ENCODE measurements at regions not wholly inside any gene's neighbourhood (a gene's known extent, or its start where the extent isn't known, plus 50 kb on each side); places are given as distances from the start of the nearest gene placed in this dataset.

DNA sequence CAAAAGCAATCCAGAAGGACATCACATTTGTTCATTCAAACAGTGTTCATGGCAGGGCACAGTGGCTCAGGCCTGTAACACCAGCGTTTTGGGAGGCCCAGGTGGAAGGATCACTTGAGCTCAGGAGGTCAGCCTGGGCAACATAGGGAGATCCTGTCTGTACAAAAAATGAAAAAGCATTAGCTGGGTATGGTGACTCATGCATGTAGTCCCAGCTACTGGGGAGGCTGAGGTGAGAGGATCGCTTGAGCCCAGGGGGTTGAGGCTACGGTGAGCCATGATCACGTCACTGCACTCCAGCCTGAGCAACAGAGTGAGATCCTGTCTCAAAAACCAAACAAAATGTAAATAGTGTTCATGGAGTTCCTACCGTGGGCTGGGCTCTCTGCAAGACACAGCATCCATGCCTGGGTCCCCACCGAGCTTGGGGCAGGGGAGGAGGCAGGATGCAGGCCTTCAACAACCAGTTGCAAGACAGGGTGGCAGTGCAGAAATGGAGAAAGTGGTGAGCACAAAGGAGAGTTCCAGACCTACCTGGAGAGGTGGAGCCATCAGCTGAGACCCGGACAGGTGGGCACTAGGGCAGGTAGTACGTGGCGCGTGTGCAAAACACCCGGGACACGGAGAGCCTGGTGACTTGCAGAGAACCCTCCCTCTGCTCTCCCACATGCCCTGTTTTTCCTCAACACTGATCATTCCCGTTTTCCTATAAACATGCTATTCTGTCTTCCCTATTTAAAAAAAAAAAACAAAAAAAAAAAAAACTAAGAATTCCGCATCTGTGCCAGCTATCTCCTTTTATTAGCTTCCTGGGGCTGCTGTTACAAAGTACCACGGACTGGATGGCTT is 138.9 kb downstream of the TOMM20 start:
- DNase-seq (ENCODE audit: low read depth) = no peak

DNA sequence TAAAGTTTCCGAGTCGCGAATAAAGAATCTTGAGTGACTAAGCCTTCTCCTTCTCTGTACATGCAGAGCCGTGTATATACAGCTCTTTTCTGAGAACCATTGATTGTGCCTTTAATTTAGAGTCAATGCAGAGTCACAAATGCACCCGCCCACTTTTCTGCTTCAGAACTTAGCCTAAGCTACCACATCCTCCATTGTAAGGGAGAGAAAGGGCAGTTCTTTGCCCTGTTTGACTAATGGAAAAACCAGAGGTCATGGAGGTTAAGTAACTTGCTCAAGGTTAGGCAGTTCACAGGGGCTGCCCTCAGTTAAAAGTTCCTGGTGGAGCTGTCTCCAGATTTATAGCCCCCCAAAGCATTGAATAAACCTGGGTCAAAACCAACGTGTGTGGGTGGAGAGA is 139.6 kb downstream of the TOMM20 start:
- no peak for DNase-seq (ENCODE audit: low read depth)

- DNase-seq (ENCODE audit: low read depth) = no peak
Observed at GRCh38 chr1:234988536-234988935, 140.1 kb downstream of the TOMM20 start.

GRCh38 chr1:234988155-234988517 is 140.5 kb downstream of the TOMM20 start:
- no peak for DNase-seq (ENCODE audit: low read depth)

- no peak for DNase-seq (ENCODE audit: low read depth)
Observed at GRCh38 chr1:234987415-234988154, 141.1 kb downstream of the TOMM20 start.

- no peak for DNase-seq (ENCODE audit: low read depth)
Observed at GRCh38 chr1:234986750-234987414, 141.8 kb downstream of the TOMM20 start.

- no peak for DNase-seq (ENCODE audit: low read depth)
Observed at GRCh38 chr1:234985516-234986294, 142.9 kb downstream of the TOMM20 start.

- no peak for DNase-seq (ENCODE audit: low read depth)
Observed at GRCh38 chr1:234985007-234985370, 143.6 kb downstream of the TOMM20 start.

DNA sequence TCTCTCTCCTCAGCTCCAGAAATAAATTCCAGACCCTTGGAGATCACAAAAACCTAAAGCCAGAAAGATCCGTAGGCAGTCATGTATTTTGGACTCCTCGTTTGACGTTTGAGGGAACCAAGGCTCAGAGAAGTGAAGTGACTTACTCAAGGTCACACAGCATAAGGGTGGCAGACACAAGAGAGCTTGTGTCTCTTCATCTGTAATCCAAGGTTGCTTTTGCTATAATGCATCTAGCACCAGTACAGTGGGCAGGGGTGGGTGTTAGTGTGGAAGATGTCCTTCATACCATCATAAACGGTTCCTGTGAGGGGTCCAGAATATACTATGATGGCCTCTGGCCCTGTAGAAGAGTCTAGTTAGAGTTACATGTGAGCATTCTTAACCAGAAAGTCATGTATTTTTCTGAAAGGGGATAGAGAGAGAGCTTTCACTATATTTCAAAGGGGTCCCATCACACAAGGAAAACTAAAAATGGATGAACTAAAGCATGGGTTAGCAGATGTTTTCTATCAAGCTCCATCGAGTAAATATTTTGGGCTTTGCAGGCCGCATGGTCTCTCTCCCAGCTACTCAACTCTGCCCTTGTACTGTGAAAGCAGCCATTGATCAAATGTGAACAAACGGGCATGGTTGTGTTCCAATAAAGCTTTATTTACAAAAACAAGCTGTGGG is 144.9 kb downstream of the TOMM20 start:
- DNase-seq (ENCODE audit: low read depth) = no peak

- DNase-seq (ENCODE audit: low read depth) = no peak
Observed at GRCh38 chr1:234981758-234982157, 146.9 kb downstream of the TOMM20 start.

- peak; percentile 39 for DNase-seq (ENCODE audit: low read depth)
Observed at GRCh38 chr1:234980645-234981396, 147.8 kb downstream of the TOMM20 start.

DNA sequence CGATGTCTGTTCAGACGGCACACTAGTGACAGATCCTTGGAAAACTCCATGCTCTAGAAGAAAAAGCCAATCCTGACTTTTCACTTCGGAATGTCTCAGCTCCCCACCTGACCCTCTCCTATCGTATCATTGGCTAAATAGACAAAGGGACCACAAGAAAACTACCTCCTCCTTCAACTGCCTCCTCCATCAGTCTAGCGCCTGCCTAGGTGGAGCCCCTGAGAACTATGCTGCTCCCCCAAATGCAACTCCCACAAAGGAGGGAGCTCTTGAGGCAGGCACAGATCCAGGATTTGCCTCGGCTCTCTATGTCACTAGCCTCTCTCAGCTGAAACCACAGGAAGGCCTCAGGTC is 148.4 kb downstream of the TOMM20 start:
- no peak for DNase-seq (ENCODE audit: low read depth)

DNA sequence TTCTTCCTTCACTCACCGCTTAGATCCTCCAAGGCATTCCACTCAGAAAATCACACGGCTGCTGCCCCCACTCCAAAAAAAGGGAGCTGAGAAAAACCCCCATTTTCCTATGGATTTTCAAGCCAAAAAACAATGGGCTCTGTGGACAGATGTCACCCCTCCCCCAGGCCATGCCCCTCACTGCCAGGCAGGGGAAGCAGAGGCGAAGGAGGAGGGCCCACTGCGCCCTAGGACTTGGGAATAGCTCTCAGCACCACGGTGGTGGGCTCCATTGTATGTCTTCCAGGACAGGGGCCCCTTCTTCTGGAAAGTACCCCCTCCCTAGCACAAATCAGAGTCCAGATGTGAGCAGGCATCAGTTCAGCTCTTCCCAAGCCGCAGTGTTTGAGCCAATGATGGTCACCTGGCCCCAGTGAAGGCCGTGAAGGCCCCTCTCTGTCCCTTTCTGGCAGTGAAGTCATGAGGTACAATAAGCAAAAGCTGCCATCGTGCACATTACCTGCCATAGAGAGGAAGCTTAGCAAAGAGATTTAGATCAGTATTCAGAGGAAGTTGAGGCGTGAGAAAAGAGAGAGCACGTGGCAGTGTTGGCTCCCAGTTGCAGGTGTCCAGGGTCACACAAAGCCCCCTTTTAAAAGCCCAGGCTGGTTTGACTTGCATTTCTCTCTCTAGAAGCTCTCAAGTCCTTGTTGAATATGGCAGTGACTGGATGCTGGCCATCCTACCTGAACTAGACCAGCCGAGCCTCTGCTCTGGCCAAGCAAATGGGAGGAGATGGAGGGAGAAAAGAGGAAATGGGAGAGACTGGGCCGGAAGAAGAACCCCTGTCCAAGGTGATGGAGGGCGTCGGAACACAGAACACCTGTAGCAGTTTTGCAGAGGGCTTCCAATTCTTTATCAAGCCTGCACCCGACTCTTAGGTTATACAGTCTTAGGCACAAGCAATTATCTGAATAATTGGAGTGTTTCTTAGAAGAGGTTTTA is 149.0 kb downstream of the TOMM20 start:
- no peak for DNase-seq (ENCODE audit: low read depth)

DNA sequence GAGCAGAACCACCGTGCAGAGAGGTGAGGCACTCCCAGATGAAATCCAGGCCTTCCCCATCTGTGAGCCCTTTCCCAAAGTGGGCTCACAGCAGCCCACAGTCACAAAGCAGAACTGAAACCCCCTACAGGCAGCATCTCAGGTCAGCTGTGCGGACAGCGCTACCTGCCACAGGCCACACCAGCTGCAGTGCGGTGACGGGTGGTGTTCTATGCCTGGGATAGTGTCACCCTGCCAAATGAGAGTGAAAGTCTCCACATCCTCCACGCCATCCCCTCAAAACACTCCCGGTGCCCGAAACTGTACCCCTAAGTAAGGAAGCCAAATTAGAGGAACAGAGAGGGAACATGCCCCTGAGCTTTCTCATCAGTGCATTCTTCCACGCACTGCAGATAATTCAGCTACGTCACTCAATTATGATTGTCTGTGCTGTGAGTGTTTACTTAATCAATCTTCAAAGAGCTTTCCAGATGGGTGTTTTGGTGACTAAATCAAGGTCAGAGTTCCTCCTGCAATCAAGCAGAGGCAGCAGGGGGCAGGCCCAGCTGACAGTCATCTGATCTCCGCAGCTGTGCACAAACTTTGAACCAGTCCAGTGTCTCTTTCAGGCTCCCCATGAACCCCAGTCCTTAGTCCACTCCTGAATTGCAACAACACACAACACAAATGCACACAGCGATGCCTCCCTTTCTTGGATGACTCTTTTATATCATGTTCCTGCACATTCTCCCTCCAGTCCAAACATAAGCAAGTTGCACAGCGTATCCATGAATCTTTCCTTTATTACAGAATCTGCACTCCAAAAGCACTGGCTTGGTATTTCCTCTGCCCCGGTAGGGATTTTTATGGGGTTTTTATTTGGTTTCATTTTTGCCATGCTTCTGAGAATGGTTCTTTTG is 150.0 kb downstream of the TOMM20 start:
- no peak for DNase-seq (ENCODE audit: low read depth)

DNA sequence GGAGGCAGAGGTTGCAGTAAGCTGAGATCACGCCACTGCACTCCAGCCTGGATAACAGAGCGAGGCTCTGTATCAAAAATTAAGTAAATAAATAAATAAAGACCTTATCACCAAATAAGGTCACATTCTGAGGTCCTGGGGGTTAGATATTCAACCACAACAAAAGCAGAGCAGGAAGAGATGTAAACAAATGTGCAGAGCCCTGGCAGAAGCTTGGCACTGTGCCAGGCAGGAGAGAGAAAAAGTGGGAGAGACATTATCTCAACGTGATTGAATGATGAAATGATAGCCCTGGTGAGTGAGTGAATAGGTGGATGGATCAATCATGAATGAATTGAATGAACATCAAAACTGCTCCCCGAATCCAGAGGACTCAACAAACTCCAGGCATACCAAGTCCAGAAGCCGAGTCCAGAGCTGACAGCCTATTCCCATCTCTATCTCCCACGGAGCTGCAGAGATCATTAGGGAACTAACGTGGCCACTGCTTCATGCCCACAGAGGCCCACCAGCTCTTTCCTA is 150.7 kb downstream of the TOMM20 start:
- DNase-seq (ENCODE audit: low read depth) = no peak

GRCh38 chr1:234976861-234977680 is 151.6 kb downstream of the TOMM20 start:
- no peak for DNase-seq (ENCODE audit: low read depth)

Measured in stimulated activated CD8-positive, alpha-beta memory T cell treated with anti-CD3 and anti-CD28 coated beads, Interleukin-15, amount 100 ng/mL, for 1 hour (primary cell).